Muscle of leg (tissue), 3 donors: ENCODE measurements at regions not wholly inside any gene's neighbourhood (a gene's known extent, or its start where the extent isn't known, plus 50 kb on each side); places are given as distances from the start of the nearest gene placed in this dataset.
A peak's percentile ranks its signal among the peaks of the same experiment; 100 is the strongest.

Source experiments
- DNase-seq: peaks from one replicate; pipeline ENCODE4 v3.0.0; 2013
- H3K27ac ChIP-seq: one replicate; pipeline ENCODE4 v1.5.1; 2013; ENCODE audit warnings: mild to moderate bottlenecking, low read length, control low read depth
- H3K27me3 ChIP-seq: one replicate; pipeline ENCODE4 v1.6.1; 2013; ENCODE audit warnings: low read length; ENCODE audit not compliant: control insufficient read depth, insufficient read depth
- H3K36me3 ChIP-seq: one replicate; pipeline ENCODE4 v1.6.1; 2013; ENCODE audit warnings: low read length; ENCODE audit not compliant: control insufficient read depth, insufficient read depth
- H3K4me1 ChIP-seq: one replicate; pipeline ENCODE4 v1.6.1; 2013; ENCODE audit warnings: low read length; ENCODE audit not compliant: control insufficient read depth, insufficient read depth
- H3K4me3 ChIP-seq: one replicate; pipeline ENCODE4 v1.5.1; 2013; ENCODE audit warnings: low read length, control low read depth
- H3K9me3 ChIP-seq: replicated peaks from 2 replicates; pipeline ENCODE4 v1.6.1; 2013; ENCODE audit warnings: low read depth, low read length; ENCODE audit not compliant: control insufficient read depth
- WGBS: methylation state at CpG from one replicate; pipeline ENCODE4 v1.1.5; 2013; ENCODE audit warnings: missing lambda C conversion rate; ENCODE audit not compliant: insufficient coverage; 5-methylcytosine and 5-hydroxymethylcytosine counted together

DNA sequence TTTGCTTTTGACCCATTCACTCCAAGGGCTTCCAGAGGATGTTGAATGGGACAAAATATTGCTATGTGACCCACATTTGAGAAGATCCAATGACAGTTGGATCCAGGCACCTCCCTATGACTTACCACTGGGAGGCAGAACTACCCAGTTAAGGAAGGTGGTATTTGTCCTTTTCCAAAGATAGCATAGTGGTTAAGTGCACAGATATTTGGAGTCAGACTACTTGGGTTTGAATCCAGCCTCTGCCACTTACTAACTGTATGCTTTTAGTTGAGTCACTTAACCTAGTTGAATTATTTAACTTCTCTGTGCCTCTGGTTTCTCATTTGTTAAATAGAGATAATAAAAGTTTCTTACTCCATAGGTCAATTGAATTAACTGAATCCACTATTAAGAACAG, 74.5 kb upstream of the PALM2AKAP2 start:
- no peak for DNase-seq
- Histone ChIP-seq H3K4me3 (no peak overlapping the region), H3K4me1 (peaks cover 33% of the 10 kb centered on the region), H3K9me3 (no peaks in the 10 kb centered on the region), H3K36me3 (no peaks in the 10 kb centered on the region), H3K27me3 (no peaks in the 10 kb centered on the region), H3K27ac (no peak overlapping the region)

DNA sequence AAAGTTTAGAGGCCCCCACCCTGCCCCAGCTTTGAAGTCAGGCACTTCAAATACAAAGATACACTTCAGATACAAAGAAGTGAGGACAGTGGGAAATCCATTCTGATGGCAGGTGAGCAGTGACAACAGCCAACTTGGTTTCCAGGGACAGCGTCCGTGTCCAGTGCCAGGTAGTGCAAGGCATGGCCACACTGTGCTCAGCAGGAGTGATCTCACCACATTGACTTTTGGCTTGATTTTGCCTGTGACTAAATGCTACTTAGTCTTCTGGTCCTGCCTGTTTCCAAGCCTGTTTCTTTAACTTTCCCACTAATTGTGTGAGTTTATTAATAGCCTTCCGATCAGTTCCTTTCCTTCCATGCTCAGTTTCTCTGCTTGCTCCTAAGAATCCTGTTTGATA, 72.6 kb upstream of the PALM2AKAP2 start:
- H3K27ac ChIP-seq = peak overlapping the region; percentile 17

DNA sequence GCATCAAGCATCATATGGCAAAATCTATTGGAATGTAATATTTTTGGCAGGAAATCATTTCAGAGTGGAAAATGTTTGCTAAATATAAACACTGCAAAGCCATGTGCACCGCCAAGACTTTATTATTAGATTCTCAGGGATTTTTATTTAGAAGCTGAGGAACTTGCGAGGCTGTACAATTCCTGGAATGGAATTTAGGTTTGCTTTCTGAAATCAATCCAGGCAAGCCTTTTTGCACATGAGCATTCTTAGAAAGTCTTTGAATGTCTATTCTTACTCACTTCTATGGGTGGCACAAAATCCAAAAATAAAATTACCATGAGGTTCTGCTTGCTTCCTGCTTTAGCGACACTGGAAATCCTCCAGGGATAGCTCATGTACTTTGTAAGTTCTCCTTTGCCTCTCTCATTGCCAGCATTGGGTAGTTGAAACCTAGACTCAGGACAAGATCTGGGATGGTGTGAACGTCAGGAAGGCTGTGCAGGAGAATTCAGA, 71.5 kb upstream of the PALM2AKAP2 start:
- peak; percentile 89 for DNase-seq
- Histone ChIP-seq H3K36me3 (no peaks in the 10 kb centered on the region), H3K4me1 (peaks cover 38% of the 10 kb centered on the region), H3K4me3 (no peak overlapping the region), H3K9me3 (no peaks in the 10 kb centered on the region), H3K27ac (peak overlapping the region; percentile 72), H3K27me3 (no peaks in the 10 kb centered on the region)
- WGBS = 0% methylated on average over 1 of the region's 4 CpGs

More for the DNA sequence above, 72.6 kb upstream of the PALM2AKAP2 start:
- H3K27me3 ChIP-seq = no peaks in the 10 kb centered on the region
- no peaks in the 10 kb centered on the region for H3K36me3 ChIP-seq
- H3K4me3 ChIP-seq = no peak overlapping the region
- peaks cover 35% of the 10 kb centered on the region for H3K4me1 ChIP-seq
- no peaks in the 10 kb centered on the region for H3K9me3 ChIP-seq
- DNase-seq = no peak
- 83% methylated on average over 2 of the region's 3 CpGs for WGBS

DNA sequence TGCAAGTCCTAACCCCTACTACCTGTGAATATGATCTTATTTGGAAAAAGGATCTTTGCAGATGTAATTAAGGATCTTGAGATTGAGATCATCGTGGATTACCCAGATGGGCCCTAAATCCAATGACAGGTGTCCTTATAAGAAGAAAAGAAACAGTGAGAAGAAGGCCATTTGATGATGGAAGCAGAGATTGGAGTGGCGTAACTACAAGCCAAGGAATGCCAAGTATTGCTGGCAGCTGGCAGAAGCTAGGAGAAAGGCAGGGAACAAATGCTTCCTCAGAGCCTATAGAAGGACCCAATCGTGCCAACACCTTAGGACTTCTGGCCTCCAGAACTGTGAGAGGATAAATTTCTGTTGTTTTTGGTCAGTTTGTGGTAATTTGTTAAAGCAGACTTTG, 70.1 kb upstream of the PALM2AKAP2 start:
- Histone ChIP-seq H3K4me3 (no peak overlapping the region), H3K36me3 (no peaks in the 10 kb centered on the region), H3K9me3 (no peaks in the 10 kb centered on the region), H3K27me3 (peaks cover 3% of the 10 kb centered on the region), H3K4me1 (peaks cover 34% of the 10 kb centered on the region), H3K27ac (peak overlapping the region; percentile 45)
- peak; percentile 32 for DNase-seq
- WGBS = 76% methylated on average over 3 of the region's 3 CpGs

DNA sequence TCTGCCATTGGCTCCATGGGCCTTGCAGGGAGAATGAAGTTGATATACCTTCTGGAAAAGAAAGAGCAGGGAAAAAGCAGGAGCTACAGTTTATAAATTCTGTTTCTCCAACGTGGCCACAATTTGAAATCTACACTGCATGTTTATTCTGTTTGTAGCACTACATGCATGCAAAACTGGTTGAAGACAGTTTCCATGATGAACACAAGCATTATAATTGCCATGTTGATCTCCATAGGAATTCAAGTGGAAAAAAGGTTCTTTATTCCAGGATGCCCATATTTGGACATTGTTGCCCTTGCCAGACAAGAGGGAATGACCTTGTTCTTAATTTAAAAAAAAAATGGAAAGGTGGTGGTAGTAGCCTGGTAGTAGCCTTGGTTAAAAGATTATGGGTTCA, 69.2 kb upstream of the PALM2AKAP2 start:
- Histone ChIP-seq H3K36me3 (no peaks in the 10 kb centered on the region), H3K4me1 (peaks cover 34% of the 10 kb centered on the region), H3K27me3 (peaks cover 3% of the 10 kb centered on the region), H3K9me3 (no peaks in the 10 kb centered on the region), H3K4me3 (no peak overlapping the region), H3K27ac (no peak overlapping the region)
- DNase-seq = no peak
- no CpG with 5 or more reads among the region's 1 CpG for WGBS

DNA sequence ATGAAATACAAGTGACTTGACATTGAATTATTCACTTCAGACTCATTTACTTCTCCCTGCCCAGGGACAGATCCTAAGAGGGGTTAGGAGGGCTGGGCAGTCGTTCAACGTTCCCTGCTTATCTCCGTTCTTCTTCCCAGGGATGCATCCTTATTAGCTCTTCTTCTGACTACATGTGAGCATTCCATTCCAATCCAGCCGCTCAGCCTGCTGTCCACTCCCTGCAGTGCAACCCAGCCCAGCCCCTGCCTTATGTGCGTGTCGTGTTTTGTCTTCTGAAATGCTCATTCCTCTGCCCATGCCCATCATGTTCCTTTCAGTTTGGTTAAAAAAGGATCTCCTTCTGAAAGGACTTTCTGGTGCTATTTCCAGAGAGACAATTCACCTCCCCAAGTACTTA, 64.7 kb upstream of the PALM2AKAP2 start:
- H3K36me3 ChIP-seq = no peaks in the 10 kb centered on the region
- no peak overlapping the region for H3K4me3 ChIP-seq
- peaks cover 7% of the 10 kb centered on the region for H3K4me1 ChIP-seq
- no peaks in the 10 kb centered on the region for H3K9me3 ChIP-seq
- H3K27ac ChIP-seq = no peak overlapping the region
- no peak for DNase-seq
- peaks cover 3% of the 10 kb centered on the region for H3K27me3 ChIP-seq
- WGBS = 69% methylated on average over 6 of the region's 6 CpGs

DNA sequence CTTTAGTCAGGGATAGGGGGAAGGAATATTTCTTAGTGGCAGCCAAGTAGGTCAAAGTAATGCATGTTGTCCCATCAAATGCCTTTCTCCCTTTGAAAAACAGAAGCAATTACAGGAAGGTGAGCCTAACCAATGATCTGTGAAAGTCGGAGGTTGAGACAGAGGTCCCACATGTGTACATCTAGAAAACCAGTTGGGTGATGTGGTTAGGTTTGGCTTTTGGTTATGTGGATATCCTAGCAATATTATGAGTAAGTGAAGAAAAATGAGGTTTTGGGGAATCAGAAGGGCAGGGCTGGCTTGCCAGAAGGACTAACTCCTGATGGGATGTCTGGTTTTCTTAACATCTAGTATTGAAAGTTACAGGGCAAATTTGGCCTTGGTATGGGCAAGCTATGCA, 63.4 kb upstream of the PALM2AKAP2 start:
- Histone ChIP-seq H3K36me3 (no peaks in the 10 kb centered on the region), H3K9me3 (no peaks in the 10 kb centered on the region), H3K4me1 (peaks cover 5% of the 10 kb centered on the region), H3K4me3 (no peak overlapping the region), H3K27me3 (peaks cover 3% of the 10 kb centered on the region), H3K27ac (no peak overlapping the region)
- 100% methylated on average over 1 of the region's 1 CpG for WGBS
- no peak for DNase-seq

DNA sequence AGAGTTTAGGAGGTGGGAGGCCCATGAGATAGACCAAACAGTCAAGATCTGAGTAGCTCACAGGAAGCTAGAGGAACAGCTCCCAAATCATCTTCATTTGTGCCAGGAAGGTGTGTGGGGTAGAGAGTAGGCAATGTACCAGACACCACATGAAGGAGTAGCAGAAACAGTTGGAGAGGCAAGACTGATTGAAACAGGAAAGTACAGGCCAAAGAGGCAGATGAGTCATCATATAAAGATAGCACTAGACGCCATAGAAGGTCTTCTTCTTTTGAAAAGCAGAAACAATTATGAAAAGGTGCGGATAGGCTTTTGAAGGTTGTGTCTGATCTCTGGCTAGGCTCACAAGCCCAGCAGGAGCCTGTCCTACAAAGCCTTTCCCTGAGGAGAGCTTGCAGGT, 62.7 kb upstream of the PALM2AKAP2 start:
- Histone ChIP-seq H3K4me1 (peaks cover 5% of the 10 kb centered on the region), H3K27me3 (peaks cover 3% of the 10 kb centered on the region), H3K27ac (no peak overlapping the region), H3K9me3 (no peaks in the 10 kb centered on the region), H3K4me3 (no peak overlapping the region), H3K36me3 (no peaks in the 10 kb centered on the region)
- WGBS = 67% methylated on average over 1 of the region's 2 CpGs
- DNase-seq = no peak

DNA sequence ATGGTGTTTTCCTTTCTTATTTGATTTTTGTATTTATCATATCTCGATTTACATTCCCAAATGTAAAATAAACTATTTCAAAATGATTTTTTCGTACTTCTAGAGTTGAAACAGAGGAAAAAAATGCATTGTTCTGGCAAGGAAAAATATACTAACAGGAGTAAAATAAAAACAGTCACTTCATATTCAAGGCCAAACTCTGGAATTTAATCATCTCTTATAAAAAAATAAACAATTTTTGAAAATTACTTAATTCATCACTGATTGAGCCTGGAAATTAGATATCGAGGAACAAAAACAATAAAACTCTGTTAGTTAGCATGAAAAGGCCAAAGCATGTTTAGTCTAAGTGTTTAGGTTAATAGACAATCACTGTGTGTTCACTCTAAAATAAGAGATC, 61.1 kb upstream of the PALM2AKAP2 start:
- Histone ChIP-seq H3K4me1 (peaks cover 2% of the 10 kb centered on the region), H3K4me3 (no peak overlapping the region), H3K27me3 (peaks cover 3% of the 10 kb centered on the region), H3K36me3 (no peaks in the 10 kb centered on the region), H3K9me3 (no peaks in the 10 kb centered on the region), H3K27ac (no peak overlapping the region)
- DNase-seq = no peak
- no CpG with 5 or more reads among the region's 3 CpGs for WGBS

DNA sequence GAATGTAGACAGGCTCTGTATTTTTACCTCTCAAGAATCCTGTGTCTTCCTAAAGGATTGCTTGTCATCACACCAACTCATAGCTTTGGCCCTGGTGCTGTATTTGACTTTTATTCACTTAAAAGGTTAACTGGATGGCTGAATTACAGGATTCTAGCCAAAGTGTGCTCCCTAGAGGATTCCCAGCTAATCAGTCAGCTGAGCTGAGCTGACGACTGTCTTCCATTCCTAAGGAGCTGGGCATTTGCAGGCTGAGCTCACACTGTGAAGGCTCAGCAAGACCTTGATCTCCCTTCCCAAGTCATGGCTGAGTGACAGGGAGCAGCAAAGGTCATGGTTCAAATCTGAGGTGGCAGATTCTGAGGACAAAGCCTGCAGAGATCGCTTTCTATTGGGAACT, 59.0 kb upstream of the PALM2AKAP2 start:
- no peak for DNase-seq
- no peaks in the 10 kb centered on the region for H3K27me3 ChIP-seq
- no peak overlapping the region for H3K4me3 ChIP-seq
- peaks cover 2% of the 10 kb centered on the region for H3K4me1 ChIP-seq
- WGBS = 0% methylated on average over 1 of the region's 2 CpGs
- H3K9me3 ChIP-seq = no peaks in the 10 kb centered on the region
- no peak overlapping the region for H3K27ac ChIP-seq
- no peaks in the 10 kb centered on the region for H3K36me3 ChIP-seq

DNA sequence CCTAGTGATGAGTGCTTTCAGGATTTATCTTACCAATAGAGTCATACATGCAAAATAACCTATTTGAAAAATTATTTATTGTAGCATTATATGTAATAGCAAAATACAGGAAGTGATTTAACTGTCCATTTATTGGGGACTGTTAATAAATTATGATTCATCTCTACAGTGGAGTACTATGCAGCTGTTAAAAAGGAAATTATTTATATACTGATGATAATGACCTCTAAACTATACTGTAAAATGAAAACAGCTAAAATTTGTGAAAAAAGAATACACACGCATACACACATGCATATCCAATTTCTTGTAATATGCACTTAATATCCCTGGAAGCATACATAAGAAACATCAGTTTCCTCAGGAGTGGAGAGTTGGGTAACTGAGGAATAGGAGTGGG, 58.0 kb upstream of the PALM2AKAP2 start:
- peaks cover 2% of the 10 kb centered on the region for H3K4me1 ChIP-seq
- H3K36me3 ChIP-seq = no peaks in the 10 kb centered on the region
- H3K4me3 ChIP-seq = no peak overlapping the region
- no peaks in the 10 kb centered on the region for H3K9me3 ChIP-seq
- H3K27ac ChIP-seq = no peak overlapping the region
- no peaks in the 10 kb centered on the region for H3K27me3 ChIP-seq
- no peak for DNase-seq
- WGBS = no CpG with 5 or more reads among the region's 1 CpG
